COLO829 (cell line): ENCODE measurements at regions not wholly inside any gene's neighbourhood (a gene's known extent, or its start where the extent isn't known, plus 50 kb on each side); places are given as distances from the start of the nearest gene placed in this dataset.
"Not testable (repeated sequence)": the region's sequence is repeated elsewhere in the genome, so short reads cannot be mapped to it uniquely, and the experiment has no call there.

ENCODE experiments used
- DNase-seq: peaks from one replicate; pipeline ENCODE4 v3.0.0; 2012; ENCODE audit warnings: low spot score

GRCh38 chr14:105694961-105695360 is 168.6 kb downstream of the TMEM121 start:
- no peak for DNase-seq

- DNase-seq, result not testable (repeated sequence)
These were observed 170.0 kb downstream of the TMEM121 start for GRCh38 chr14:105696388-105696787.

- DNase-seq, result not testable (repeated sequence)
These were observed 171.0 kb downstream of the TMEM121 start for GRCh38 chr14:105697414-105697813.

- not testable (repeated sequence) for DNase-seq
These were observed 171.6 kb downstream of the TMEM121 start for GRCh38 chr14:105697955-105698354.

GRCh38 chr14:105698940-105699556 is 172.7 kb downstream of the TMEM121 start:
- not testable (repeated sequence) for DNase-seq

GRCh38 chr14:105699706-105700105 is 173.3 kb downstream of the TMEM121 start:
- DNase-seq, result not testable (repeated sequence)

GRCh38 chr14:105700146-105700545 is 173.8 kb downstream of the TMEM121 start:
- not testable (repeated sequence) for DNase-seq

GRCh38 chr14:105700622-105701288 is 174.4 kb downstream of the TMEM121 start:
- no peak for DNase-seq

GRCh38 chr14:105701456-105702274 is 175.3 kb downstream of the TMEM121 start:
- DNase-seq, result no peak

- no peak for DNase-seq
These were observed 176.0 kb downstream of the TMEM121 start for GRCh38 chr14:105702275-105702817.

- not testable (repeated sequence) for DNase-seq
These were observed 176.8 kb downstream of the TMEM121 start for GRCh38 chr14:105703044-105703665.

GRCh38 chr14:105704091-105704490 is 177.7 kb downstream of the TMEM121 start:
- DNase-seq, result not testable (repeated sequence)

GRCh38 chr14:105704492-105704891 is 178.1 kb downstream of the TMEM121 start:
- DNase-seq, result not testable (repeated sequence)

- DNase-seq, result not testable (repeated sequence)
These were observed 179.1 kb downstream of the TMEM121 start for GRCh38 chr14:105705512-105705861.

GRCh38 chr14:105705862-105706700 is 179.7 kb downstream of the TMEM121 start:
- not testable (repeated sequence) for DNase-seq

GRCh38 chr14:105706701-105707019 is 180.3 kb downstream of the TMEM121 start:
- not testable (repeated sequence) for DNase-seq

- not testable (repeated sequence) for DNase-seq
These were observed 180.7 kb downstream of the TMEM121 start for GRCh38 chr14:105707099-105707498.

- not testable (repeated sequence) for DNase-seq
These were observed 181.4 kb downstream of the TMEM121 start for GRCh38 chr14:105707723-105708151.

GRCh38 chr14:105708251-105709134 is 182.1 kb downstream of the TMEM121 start:
- DNase-seq, result not testable (repeated sequence)
